ENCODE measurements at regions not wholly inside any gene's neighbourhood (a gene's known extent, or its start where the extent isn't known, plus 50 kb on each side); places are given as distances from the start of the nearest gene placed in this dataset.

- TF ChIP-seq CTCF (IDR thresholded peaks at IDR 0.05): no peak
- TF ChIP-seq ZFX (IDR thresholded peaks at IDR 0.05; ENCODE audit: borderline replicate concordance): no peak
- H3K27ac ChIP-seq: no peak overlapping the region
Observed at GRCh38 chr5:120967366-120967765, 503.3 kb downstream of the PRR16 start.

DNA sequence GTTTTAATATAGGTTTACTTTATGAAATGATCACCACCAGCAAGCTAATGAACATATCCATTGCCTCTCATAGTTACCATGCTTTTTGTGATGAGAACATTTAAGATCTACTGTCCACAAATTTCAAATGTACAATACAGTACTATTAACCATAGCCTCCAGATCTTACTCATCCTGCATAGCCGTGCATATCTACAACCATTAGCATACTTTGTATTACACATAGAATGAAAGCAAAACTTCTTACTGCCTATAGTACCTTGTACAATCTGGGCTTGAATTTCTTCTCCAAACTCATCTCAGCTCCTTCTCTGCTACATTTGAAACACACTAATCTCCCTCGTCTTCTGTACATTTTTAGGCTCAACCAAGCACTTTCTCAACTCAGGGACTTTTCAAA is 510.6 kb downstream of the PRR16 start:
- no peak overlapping the region for H3K27ac ChIP-seq
- TF ChIP-seq CTCF (IDR thresholded peaks at IDR 0.05) (no peak), ZFX (IDR thresholded peaks at IDR 0.05; ENCODE audit: borderline replicate concordance) (no peak)

GRCh38 chr5:120982351-120982750 is 518.3 kb downstream of the PRR16 start:
- TF ChIP-seq CTCF (IDR thresholded peaks at IDR 0.05) (no peak), ZFX (IDR thresholded peaks at IDR 0.05; ENCODE audit: borderline replicate concordance) (no peak)
- H3K27ac ChIP-seq: no peak overlapping the region

DNA sequence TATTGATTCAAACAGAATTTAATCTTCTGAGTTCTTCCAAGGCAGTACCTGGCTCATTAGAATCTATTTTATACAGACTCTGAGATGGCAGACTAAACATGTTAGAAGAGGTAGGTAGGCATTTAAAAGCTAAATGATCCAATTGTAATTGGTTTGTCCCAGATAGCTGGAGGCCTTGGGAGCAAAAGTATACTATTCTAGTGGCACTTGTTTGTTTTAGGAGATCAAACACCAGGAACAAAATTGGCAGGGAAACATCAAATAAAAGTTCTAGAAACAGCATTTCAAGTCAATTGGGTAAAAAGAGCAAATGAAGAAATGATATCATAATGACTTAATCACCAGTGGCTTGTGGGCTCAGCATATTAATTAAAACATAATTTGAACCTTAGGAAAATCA is 521.4 kb downstream of the PRR16 start:
- no peak overlapping the region for H3K27ac ChIP-seq
- TF ChIP-seq CTCF (IDR thresholded peaks at IDR 0.05) (no peak), ZFX (IDR thresholded peaks at IDR 0.05; ENCODE audit: borderline replicate concordance) (no peak)

DNA sequence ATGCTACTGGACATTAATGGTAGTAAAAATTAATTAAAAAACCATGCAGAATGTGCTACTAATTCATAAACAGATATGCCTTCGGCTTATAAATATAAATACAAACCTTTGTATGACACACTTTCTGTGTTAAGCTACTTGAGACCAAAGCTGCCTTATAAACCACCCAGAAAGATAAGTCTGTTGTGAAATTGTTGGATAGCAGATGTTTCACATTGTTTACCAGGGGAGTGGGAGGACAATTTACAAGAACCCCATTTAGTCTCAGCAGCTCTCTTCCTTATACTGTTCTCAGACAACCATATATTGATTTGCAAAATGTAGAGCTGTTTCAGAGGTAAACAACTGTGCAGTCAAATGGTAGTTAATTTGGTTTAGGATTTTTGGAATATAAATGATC is 524.4 kb downstream of the PRR16 start:
- TF ChIP-seq CTCF (IDR thresholded peaks at IDR 0.05): no peak

DNA sequence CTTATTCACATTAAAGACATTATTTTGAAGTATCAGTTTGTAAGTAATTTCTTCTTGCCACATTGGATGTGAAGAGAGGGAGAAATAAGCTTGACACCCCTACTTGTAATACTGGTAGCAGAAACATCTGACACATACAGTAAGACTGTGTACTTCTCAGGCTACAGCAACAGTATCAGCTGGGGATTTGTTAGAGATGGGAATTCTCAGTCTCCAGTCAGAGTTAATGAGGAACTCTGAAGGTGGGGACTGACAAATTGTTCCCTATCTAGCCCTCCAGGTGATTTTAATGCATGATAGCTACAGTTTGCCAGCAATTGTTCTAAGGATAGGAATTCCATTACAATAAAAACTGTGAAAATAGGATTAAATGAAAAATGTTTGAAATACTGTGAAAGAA is 524.8 kb downstream of the PRR16 start:
- H3K27ac ChIP-seq: no peak overlapping the region
- TF ChIP-seq ZFX (IDR thresholded peaks at IDR 0.05; ENCODE audit: borderline replicate concordance): no peak

More for the DNA sequence above, 524.4 kb downstream of the PRR16 start:
- no peak overlapping the region for H3K27ac ChIP-seq

- no peak overlapping the region for H3K27ac ChIP-seq
- TF ChIP-seq ZFX (IDR thresholded peaks at IDR 0.05; ENCODE audit: borderline replicate concordance) (no peak), CTCF (IDR thresholded peaks at IDR 0.05) (no peak)
Observed at GRCh38 chr5:120991569-120991968, 527.5 kb downstream of the PRR16 start.

DNA sequence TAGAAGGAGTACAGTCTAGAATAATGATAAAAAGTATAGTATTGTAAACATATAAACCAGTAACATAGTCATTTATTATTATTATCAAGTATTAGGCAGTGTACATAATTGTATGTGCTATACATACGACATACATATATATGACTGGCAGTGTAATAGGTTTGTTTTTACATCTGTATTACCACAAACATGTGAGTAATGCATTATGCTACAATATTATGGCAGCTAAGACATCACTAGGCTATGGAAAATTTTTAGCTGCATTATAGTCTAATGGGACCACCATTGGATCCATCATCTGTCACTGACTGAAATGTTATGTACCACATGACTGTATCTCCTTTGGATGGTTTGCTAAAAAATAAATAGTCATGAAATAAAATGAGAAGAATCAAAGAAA is 530.0 kb downstream of the PRR16 start:
- TF ChIP-seq CTCF (IDR thresholded peaks at IDR 0.05) (no peak), ZFX (IDR thresholded peaks at IDR 0.05; ENCODE audit: borderline replicate concordance) (no peak)
- no peak overlapping the region for H3K27ac ChIP-seq

Data from 22Rv1 (cell line).